NCI-H128 (cell line): ENCODE measurements at regions not wholly inside any gene's neighbourhood (a gene's known extent, or its start where the extent isn't known, plus 50 kb on each side); places are given as distances from the start of the nearest gene placed in this dataset.

Experiments
- DNase-seq: peaks from one replicate; lab custom pipeline; 2025; ENCODE audit not compliant: unreplicated experiment; lab: John Stamatoyannopoulos, UW

DNA sequence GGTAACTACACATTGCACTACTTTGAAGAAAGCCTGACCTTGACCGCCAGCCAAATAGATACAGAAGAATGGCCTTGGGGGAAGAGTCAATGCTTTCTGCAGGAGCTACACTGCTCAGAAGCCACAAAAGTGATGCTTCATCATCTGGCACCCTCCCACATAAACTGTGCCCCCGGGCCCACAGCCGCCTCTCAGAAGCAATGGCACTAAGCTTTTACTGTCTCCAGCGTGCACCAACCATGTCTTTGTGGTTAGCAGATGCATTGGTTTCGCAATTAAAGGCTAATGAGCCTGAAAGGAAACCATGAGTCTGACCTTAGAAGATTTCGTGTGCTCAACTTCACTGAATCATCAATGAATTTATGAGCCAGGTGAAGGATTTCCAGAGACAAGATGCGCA is 209.4 kb upstream of the TRIB2 start:
- no peak for DNase-seq

DNA sequence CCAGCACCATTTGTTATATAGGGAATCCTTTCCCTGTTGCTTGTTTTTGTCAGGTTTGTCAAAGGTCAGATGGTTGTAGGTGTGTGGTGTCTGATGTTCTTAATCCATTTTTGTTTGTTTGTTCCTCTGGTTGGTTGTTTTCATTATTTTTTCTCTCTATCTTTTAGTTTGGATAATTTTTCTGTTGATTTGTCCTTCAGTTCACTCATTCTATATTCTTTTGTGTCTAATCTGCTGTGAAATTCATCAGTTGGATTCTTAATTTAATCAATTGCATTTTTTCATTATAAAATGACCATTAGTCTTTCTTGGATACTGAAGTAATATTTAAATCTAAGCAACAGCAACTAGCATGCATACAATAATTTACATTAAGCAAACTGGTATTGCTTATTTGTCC is 206.7 kb upstream of the TRIB2 start:
- no peak for DNase-seq

DNA sequence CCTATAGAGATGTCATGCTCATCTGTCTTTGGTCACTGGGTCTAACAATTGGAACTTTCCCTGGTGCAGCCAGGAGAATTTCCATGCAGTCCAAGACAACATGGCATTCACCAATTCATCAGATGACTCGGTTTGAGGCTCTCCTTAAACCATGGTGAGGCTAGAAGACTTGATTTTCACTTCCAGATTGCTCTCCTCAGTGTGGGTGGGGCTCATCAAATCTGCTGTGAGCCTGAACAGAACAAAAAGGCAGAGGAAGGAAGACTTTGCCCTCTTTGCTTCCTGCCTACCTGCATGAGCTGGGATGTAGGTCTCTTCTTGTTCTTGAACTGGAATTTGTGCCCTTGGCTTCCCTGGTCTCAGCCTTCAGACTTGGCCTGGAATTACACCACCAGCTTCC is 203.4 kb upstream of the TRIB2 start:
- no peak for DNase-seq

DNA sequence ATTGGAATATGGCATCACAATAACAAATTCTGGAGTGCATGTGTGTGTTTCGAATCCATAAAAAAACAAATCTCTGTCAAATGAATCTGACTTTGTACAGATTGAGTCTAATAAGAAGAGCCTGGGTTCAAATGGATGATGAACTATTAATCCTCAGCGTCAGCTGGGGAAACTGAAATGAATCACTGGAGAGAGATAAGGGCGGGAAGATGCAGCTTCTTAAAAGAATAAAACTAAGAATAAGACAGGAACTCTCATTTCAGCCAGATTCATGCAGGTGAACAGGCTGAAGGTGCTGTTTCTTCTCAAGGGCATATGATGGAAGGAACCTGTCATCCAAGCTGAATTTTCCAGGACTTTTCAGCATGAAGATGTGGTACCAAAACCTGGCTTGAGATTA is 202.6 kb upstream of the TRIB2 start:
- DNase-seq: no peak

DNA sequence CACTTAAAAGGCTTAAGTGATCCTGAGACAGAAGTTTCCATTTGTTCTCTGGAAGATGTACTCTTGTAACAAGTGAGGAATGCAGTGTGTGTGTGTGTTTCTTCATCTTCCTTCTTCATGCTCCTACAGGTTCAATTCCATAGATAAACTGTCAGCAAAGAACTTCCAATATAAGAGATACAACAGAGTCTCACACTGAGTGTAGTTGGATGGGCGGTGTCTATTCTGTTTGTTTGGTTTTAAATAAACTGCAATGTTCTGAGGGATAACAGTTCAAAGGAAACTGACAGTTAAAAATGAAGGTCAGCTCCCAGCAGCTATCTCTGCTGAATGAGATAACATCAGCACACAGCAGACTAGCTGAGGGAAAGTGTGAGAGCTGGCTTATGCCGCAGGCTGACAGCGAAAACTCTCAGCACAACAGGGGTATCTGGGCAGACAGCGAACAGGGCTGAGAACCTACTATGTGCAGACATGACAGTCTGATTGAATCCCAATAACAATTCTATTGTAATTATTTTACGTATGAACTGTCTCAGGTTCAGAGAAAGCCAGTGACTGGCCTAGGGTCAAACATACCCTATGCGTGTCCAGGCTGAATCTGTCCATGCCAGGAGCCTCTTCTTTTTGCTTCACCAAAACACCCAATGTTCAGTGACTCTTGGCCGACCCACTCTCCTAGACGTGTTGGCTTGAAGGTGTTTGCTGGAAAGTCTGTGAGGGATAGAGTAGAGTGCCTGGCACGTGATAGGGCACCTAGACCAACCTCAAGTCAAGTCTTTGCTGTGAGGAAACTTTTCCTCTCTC is 201.9 kb upstream of the TRIB2 start:
- DNase-seq: no peak

DNA sequence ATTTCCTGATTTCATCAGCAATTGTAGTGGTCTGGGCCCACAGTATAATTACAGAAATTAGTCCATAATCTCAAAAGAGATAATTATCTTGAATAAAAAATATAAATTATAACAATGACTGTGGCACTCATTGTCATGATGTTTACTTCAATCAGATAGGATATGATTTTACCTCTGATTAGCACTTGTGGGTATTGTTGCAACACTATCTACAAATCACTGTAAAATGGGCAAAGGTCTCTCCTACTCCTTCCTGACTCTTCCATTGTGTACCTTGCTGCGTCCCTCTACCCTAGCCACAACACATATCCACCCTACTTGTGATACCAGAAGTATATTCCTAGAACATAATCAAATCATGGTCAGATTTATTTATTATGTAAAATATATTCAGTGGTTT is 200.9 kb upstream of the TRIB2 start:
- no peak for DNase-seq

DNA sequence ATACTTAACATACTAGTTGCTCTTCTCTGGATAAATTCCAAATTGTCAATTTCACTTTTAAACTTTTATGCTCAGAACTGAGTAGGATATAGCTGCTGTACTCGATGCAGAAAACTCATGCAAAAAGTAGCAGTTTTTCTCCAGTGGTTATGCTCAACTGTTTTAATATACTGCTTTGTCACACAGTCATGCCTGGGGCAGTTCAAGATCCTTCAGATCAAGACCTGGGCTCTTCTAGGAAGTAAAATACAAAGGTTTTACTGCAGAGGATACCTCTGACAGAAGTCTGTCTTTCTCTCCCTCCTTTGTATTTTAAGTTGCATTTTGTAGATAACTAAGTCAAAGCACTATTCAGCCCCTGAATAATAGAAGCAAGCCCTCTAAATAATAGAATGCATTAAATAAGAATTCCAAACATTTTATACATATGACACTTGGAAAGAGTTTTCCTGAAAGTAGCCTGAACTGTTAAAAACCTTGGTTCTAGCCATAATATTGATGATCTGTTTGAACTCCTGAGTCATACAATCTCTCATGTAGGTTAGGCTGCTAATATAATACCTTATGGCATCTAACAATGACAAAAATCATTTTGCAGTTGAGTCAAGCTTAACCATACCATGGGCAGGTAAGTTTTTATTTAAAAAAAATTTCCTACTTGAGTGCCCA is 183.3 kb upstream of the TRIB2 start:
- no peak for DNase-seq

DNA sequence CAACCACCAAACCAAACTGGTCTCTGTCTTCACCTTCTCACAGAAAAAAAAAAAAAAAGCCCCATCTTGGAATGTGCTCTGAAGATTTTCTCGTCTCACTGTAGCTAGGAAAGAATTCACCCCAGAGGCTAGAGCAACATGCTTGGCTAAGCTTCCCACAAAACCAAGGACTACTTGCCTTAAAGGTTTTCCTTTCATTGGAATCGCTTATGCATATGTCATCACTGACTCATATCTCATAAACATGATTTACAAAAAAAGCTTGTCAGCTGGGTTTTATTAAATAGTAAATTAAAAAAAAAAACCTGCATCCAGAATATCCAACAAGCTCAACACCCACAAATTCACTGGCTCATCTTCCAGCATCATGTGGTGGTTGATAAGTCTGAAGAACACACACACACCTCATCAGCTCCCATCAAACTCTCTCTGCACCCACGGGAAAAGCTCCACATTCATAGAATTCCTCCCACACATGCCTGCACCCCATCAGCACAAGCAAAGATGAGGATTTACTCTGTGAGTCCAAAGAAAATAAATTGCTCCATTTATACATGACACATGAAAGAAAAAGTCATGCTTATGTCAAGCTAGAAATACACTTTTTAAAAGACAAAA is 182.0 kb upstream of the TRIB2 start:
- no peak for DNase-seq

DNA sequence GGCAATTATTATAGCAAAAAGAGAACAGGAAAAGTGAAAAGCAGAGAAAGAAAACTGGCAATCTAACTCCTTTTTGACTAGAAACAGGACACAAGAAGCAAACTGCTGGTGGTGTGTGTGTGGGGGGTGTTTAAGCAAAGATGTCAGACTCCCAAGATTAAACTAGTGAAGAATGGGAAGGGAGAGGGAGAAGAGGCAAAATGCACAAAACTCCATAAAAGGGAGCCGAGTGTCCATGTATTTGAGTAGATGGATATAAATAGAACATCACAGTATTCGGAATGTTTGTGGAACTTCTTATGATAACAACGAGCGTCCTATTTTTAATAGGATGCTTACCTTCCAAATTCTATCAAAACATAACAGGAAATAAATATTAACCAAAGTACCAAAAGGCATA is 179.8 kb upstream of the TRIB2 start:
- no peak for DNase-seq

DNA sequence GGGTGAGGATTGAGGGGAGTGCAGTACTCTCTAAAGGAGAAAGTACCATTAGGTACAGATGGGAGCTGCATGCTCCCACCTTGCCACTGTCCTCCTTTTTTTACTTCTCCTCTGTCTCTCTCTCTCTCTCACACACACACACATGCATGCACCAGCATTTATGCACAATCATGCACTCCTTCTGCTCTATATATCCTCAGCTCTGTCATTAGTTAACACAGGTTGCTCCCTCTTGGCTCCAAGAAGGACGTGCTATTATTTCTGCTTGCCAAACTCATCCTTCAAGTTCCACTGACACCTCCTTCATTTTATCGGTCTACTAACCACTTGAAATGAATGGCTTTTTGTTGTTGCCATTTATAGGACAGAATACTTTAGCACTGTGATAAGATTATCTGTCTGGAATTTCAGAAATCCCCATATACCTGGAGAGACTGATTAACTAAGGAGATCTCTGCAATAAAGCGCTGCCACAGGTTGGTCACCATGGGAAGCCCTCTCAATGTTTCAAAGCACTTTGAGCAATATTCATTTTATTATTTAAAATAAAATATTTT is 178.5 kb upstream of the TRIB2 start:
- no peak for DNase-seq

DNA sequence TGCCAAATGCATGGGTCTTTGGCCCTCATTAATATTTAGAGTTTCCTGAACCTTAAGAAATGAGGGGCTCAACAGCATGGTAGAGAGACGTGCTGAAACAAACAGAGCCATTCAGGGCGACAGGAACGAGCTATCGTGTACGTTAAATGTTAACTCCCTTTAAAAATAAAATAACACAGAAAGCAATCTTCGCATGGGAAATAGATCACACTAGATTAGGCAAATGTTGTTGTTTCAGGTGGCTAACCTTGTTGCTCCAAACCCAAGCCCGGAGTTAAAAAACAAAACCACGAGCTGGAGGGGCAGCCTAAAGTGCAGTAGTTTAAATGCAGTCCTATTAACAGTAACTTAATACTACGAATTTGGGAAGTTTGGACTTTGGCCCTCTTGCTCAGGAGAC is 177.4 kb upstream of the TRIB2 start:
- DNase-seq: no peak

DNA sequence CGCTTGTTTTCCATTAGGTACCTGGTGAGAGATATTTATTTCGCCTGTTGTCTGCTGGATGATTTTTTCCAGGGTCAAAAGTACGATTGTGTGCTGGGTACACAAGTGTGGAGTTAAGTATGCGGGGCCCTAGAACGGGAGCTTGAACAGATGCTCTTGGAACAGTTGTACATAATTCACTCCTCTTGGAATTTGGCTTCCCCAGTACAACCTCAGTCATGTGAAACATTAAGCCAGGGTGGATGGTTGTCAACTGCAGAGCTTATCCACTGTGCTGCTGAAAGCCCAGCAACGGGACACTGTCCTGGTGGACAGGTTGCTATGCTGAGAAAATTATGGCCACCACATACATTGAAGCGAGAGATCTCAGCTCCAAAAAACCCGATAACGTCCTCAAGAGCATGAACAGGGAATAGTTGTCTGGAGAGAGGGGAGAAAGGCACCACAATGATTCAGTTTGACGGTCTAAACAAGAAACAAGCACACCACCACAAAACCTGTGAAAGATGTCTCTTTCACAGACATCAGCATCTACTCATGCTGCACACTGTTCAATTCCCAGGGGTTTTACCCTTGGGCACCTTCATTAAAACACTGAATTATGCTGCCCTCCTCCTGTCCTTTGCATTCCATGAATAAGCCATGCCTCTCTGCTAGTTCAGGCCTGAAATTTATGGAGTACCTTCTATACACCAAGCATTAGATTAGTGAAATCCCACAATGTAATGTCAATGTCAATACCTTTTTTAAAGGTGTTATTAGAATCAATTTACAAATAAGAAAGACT is 176.8 kb upstream of the TRIB2 start:
- no peak for DNase-seq

DNA sequence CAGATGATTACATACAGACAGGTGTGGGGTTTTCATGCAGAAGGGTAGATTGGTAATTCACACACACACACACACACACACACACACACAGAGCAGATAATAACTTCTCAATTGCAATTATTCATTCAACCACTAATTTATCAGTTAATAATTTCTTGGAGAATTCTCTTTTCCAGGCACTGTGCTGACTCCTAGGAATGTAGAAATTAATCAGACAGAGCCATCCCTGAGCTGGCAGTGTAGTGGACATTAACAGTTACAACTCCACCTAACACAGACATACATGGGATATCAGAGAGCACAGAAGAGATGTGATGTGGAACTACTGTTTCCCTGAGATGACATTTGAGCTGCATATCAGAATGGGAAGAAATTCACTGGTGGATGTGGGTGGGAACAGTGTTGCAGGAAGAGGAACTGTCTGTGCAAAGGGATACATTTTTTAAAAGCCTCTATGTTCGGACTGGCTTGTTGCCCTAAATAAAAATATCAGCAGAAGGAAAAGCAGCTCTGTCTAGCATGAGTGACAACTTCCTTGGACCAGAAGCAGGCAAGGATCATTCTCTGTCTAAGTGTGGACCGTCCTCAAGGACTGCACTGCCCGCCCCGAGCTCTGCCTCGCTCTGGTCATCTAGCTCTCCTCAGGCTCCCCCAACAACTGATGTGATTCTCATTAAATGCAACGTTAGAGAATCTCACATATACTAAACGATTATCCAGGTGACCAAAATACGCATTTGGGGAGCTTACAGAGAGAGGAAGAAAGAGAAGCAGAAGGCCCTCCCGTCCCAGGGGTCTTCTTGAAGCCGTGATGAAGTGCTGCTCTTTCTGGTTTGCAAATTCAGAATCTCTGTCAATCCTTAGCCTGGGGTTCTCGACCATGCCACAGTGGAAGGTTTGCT is 173.4 kb upstream of the TRIB2 start:
- DNase-seq: no peak

DNA sequence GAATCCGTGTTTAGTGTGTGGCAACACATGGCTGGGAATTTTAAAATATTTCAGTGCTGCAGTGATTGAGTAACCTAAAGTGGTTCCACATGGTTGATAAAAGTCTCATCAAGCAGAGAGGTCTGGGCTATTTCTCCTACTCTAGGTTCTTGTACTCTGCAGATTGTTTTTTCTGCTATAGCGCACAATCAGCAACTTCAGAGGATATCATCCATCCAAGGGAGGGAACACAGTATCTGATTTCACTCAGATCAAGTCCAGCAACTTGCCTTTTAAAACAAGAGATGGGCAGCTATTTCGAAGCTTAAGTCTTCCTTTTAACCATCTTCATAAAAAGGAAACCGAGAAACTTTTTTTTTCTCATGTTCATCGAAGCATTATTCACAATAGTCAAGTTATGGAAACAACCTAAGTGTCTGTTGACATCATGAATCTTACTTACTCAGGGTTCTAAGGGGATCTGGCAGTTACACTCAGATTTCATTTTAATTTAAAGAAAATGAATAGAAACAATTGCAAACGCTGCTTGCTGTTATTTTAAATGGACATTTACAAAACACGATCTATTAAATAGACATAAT is 172.7 kb upstream of the TRIB2 start:
- peak; percentile 11 for DNase-seq

DNA sequence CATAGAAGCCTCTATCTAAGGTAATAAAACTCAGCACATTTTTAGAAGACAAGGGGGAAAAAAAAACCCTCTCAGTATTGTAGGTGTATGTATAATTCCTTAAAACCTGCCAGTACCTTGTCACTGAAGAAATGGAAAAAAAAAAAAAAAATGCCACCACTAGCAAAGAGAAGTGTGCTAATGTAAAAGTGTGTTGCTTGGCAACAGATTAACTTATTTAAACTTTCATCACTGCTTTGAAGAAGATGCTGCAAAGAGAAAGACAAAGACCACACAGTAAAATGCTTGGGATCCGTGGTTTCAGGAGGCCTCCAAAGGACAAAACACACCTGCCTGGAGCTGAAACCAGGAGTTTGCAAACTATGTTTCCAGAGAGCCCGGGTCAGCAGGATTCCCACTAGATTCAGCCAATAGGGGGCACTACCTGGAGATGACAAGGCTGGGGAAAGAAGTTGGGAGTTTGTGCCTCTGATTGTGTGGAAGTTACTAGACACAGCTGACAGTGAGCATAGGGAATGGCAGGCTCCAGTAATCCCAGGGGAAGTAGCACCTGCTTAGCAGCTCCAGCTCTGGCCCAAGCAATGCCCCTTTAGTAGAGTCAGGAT is 169.1 kb upstream of the TRIB2 start:
- DNase-seq: no peak

DNA sequence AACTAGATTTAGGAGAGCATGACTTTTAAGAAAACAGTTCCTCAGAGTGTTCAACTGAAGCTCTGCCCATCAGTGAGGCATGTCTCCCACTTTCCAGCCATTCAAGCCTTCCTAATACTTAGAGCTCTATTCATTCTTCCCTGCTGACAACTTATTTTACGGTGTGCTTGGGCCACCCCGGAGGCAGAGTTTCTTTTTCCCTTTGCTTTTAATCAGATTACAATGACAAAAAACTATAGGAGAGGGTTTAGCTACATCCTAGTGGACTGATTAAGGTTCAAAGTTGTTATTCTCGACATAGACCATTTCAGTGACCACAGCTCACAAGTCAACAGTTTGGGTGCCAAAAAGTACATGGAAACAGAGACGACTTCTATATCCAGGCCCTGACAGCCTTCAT is 167.8 kb upstream of the TRIB2 start:
- DNase-seq: no peak

DNA sequence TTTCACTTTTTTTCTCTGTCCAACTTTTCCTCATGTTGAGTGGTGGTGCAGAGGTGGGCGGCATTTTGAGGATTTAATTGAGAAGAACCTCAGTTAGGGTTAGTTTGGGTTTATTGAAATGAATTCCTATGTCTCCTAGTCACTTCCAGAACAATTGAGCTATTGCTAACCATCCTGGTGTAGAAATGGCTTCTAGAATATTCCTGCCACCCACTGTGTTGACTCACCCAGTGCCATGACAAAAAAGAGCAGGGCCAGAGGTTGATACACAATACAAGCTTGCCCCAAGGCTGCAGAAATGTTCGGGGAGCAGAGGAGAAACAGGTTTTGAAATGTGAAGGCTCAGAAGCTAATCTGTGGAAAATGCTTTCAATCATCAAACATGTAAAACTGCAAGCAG is 167.1 kb upstream of the TRIB2 start:
- DNase-seq: no peak

DNA sequence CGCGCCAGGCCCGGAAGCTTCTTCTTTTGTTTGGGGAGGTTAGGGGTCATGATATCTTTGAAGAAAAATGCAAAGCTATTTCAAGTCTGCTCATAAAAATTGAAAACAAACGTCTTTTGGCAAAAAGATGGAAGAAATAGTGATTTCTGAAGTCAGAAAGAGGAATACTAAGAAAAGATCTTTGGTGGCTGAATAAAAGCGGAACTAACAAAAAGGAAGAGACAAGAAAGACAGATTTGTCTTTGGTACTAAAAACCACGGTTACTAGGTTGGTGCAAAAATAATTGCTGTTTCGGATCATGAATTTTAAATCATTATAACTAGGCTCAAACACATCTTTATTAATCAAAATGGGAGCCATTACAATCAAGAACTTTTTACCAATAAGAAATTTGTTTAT is 164.6 kb upstream of the TRIB2 start:
- DNase-seq: no peak

DNA sequence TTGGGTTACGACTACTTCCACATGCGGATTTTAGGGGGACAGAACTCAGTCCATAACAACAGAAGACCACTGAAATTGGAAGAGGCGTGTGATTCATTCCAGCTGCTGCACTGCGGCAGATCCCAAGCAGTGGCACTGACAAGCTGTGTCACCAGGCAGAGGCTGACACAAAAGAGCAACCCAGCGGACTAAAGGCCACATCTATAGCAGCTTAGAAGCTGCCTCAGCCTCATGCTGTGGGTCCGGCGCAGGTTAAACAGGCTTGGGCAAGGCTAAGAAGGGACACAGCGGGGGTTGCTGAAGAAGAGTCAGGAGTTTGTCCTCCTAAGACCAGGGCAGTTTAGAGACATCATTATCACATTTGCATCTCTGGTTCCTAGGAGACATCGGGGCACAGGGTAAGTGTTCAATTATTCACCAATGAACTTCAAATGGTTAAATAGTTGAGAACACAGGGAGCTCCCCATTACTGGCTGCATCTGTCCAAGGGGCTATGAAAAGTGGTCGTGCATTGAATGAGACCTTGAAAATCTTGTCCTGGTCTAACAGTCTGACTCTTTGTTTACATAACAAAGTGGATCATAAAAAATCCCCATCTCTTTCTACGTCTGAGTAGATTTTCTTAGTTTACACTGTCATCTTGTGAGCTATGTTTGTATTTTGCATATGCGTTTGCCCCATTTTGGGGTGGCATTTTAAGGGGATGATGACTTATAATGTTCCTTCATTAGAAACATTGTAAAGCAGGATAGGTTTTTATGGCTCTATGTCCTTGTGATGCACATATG is 162.3 kb upstream of the TRIB2 start:
- no peak for DNase-seq
